Hepatocyte (in vitro differentiated cells): ENCODE measurements at regions not wholly inside any gene's neighbourhood (a gene's known extent, or its start where the extent isn't known, plus 50 kb on each side); places are given as distances from the start of the nearest gene placed in this dataset.

ENCODE experiments used
- DNase-seq: peaks from one replicate; pipeline ENCODE4 v3.0.0-alpha.2; 2016; ENCODE audit warnings: low spot score
- H2AFZ ChIP-seq: fragments of 200-600 bp; sonication (generic); 2 replicates; pipeline ENCODE4 v1.6.0; 2016; ENCODE audit warnings: antibody characterized with exemption, mild to moderate bottlenecking
- H3K27ac ChIP-seq: fragments of 200-600 bp; sonication (generic); 2 replicates; pipeline ENCODE4 v1.5.1; 2016; ENCODE audit warnings: mild to moderate bottlenecking
- H3K27me3 ChIP-seq: fragments of 200-600 bp; sonication (generic); 2 replicates; pipeline ENCODE4 v1.6.1; 2016
- H3K36me3 ChIP-seq: fragments of 200-600 bp; sonication (generic); replicated peaks from 2 replicates; pipeline ENCODE4 v1.5.1; 2016; ENCODE audit warnings: low read depth; ENCODE audit not compliant: insufficient read depth
- H3K4me1 ChIP-seq: fragments of 200-600 bp; sonication (generic); 2 replicates; pipeline ENCODE4 v1.5.1; 2016; ENCODE audit warnings: mild to moderate bottlenecking, moderate library complexity; ENCODE audit not compliant: insufficient read depth
- H3K4me2 ChIP-seq: fragments of 200-600 bp; sonication (generic); 2 replicates; pipeline ENCODE4 v1.6.0; 2016
- H3K4me3 ChIP-seq: fragments of 200-600 bp; sonication (generic); 2 replicates; pipeline ENCODE4 v1.5.1; 2016; ENCODE audit warnings: mild to moderate bottlenecking
- H3K79me2 ChIP-seq: fragments of 200-600 bp; sonication (generic); 2 replicates; pipeline ENCODE4 v1.6.0; 2017; ENCODE audit warnings: mild to moderate bottlenecking
- H3K9me2 ChIP-seq: fragments of 200-600 bp; sonication (generic); replicated peaks from 2 replicates; pipeline ENCODE4 v1.6.0; 2017; ENCODE audit warnings: mild to moderate bottlenecking; ENCODE audit not compliant: insufficient read depth
- H3K9me3 ChIP-seq: fragments of 200-600 bp; sonication (generic); 2 replicates; pipeline ENCODE4 v1.5.1; 2016; ENCODE audit warnings: low read depth, mild to moderate bottlenecking
- H4K20me1 ChIP-seq: fragments of 200-600 bp; sonication (generic); 2 replicates; pipeline ENCODE4 v1.6.0; 2016; ENCODE audit warnings: mild to moderate bottlenecking; ENCODE audit not compliant: insufficient read depth, poor library complexity, severe bottlenecking
- EZH2 ChIP-seq: fragments of 200-600 bp; sonication (generic); IDR thresholded peaks from 2 replicates; pipeline ENCODE4 v1.6.1; 2016; ENCODE audit warnings: antibody characterized with exemption, mild to moderate bottlenecking, borderline replicate concordance
- EZH2phosphoT487 ChIP-seq: fragments of 200-600 bp; sonication (generic); IDR thresholded peaks from one replicate; pipeline ENCODE4 v1.6.1; 2018; ENCODE audit warnings: antibody characterized with exemption, mild to moderate bottlenecking, low read depth, moderate library complexity; ENCODE audit not compliant: unreplicated experiment, severe bottlenecking
- WGBS: methylation state at CpG from one replicate; pipeline ENCODE4 v1.1.6; 2016; ENCODE audit warnings: low lambda C conversion rate; ENCODE audit errors: missing lambda C conversion rate; 5-methylcytosine and 5-hydroxymethylcytosine counted together
- TF ChIP-seq, protein P1 (sequence below): fragments of 200-600 bp; sonication (generic); IDR thresholded peaks from 2 replicates; pipeline ENCODE4 v1.5.1; 2016; ENCODE audit warnings: antibody characterized with exemption, mild to moderate bottlenecking; ENCODE audit not compliant: poor library complexity

DNA sequence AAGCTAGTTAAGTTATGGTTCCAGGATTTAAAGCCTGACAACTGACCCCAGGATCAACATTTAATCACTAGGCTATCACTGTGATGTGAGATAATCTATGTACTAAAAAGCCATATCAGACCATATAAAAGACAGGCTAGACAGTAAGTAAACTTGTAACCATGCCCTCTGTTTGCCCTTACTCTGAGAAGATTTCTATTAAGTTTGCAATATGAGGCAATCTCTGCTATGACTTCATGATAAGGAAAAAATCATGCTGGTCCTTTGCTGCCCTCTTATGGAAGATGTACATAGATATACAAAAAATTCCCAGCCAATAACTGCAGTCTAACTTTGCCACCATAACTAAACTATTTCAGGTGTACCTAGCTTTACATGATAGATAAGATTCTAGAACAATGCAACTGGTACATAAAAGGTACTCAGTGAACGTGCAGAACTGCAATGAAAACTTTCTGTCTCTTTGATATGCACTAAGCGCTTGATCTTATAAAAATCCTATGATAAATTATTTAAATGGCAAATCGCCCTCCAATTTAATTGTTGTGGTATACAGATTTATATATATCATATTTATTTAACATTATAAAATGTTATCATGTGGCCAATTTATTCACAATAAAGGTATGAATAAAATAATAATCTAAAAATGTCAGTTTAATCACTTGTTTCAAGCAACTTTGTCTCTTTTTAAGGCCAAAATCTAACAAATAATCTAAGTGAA is 70.5 kb downstream of the FAM217A start:
- no peaks in the 10 kb centered on the region for H4K20me1 ChIP-seq
- WGBS = 71% methylated on average over 3 of the region's 3 CpGs
- peak overlapping the region; percentile 73 for H3K27ac ChIP-seq

DNA sequence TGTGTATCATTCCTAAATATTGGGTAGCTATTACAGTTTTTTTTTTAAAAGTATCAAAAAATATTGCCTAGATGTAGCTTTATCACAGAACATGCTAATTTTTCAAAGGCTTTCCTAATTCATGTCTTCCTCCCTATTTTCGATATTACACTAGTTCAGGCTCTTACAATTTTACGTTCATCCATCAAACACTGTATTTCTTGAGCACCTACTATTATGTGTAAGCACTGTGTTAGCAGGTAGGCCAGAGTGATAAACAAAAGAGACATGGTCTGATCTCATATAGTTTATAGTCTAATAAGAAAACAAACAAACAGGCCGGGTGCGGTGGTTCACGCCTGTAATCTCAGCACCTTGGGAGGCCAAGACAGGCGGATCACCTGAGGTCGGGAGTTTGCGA is 69.5 kb downstream of the FAM217A start:
- Histone ChIP-seq H3K4me2 (no peak overlapping the region), H3K4me1 (peaks cover 4% of the 10 kb centered on the region), H3K79me2 (peaks cover 84% of the 10 kb centered on the region), H3K4me3 (no peak overlapping the region), H3K27ac (no peak overlapping the region), H3K36me3 (no peaks in the 10 kb centered on the region), H3K9me2 (no peaks in the 10 kb centered on the region), H4K20me1 (no peaks in the 10 kb centered on the region), H2AFZ (no peak overlapping the region), H3K27me3 (no peaks in the 10 kb centered on the region), H3K9me3 (no peaks in the 10 kb centered on the region)
- TF ChIP-seq EZH2 (no peak), EZH2phosphoT487 (no peak)
- TF ChIP-seq, protein P1, sequence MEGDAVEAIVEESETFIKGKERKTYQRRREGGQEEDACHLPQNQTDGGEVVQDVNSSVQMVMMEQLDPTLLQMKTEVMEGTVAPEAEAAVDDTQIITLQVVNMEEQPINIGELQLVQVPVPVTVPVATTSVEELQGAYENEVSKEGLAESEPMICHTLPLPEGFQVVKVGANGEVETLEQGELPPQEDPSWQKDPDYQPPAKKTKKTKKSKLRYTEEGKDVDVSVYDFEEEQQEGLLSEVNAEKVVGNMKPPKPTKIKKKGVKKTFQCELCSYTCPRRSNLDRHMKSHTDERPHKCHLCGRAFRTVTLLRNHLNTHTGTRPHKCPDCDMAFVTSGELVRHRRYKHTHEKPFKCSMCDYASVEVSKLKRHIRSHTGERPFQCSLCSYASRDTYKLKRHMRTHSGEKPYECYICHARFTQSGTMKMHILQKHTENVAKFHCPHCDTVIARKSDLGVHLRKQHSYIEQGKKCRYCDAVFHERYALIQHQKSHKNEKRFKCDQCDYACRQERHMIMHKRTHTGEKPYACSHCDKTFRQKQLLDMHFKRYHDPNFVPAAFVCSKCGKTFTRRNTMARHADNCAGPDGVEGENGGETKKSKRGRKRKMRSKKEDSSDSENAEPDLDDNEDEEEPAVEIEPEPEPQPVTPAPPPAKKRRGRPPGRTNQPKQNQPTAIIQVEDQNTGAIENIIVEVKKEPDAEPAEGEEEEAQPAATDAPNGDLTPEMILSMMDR = no peak
- 83% methylated on average over 8 of the region's 8 CpGs for WGBS
- no peak for DNase-seq

More for the DNA sequence above, 70.5 kb downstream of the FAM217A start:
- TF ChIP-seq EZH2 (no peak), EZH2phosphoT487 (no peak)
- TF ChIP-seq, protein P1 = peak; percentile 64
- H3K4me2 ChIP-seq = peak overlapping the region; percentile 12
- H3K27me3 ChIP-seq = no peaks in the 10 kb centered on the region
- peaks cover 4% of the 10 kb centered on the region for H3K4me1 ChIP-seq
- H3K79me2 ChIP-seq = peaks cover 77% of the 10 kb centered on the region
- H3K9me2 ChIP-seq = no peaks in the 10 kb centered on the region
- no peak overlapping the region for H2AFZ ChIP-seq
- H3K9me3 ChIP-seq = no peaks in the 10 kb centered on the region
- no peak overlapping the region for H3K4me3 ChIP-seq
- H3K36me3 ChIP-seq = no peaks in the 10 kb centered on the region
- peak; percentile 88 for DNase-seq

DNA sequence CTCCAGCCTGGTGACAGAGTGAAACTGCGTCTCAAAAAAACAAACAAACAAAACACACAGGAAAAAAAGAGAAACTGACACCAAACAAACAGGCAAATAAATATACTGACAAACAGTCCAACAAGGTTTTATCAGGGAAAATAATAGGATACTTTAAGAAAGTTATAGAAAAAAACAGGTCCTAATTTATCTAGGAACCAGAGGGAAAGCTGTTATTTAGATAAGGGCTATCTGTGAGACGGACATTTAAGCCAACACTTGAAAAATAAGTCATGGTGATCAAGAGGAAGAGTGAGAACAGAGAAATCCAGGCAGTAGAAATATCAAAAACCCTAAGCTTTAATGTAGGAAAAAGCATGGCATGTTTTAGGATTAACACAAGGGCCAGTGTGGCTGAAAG is 68.9 kb downstream of the FAM217A start:
- H3K79me2 ChIP-seq = peaks cover 84% of the 10 kb centered on the region
- H3K4me1 ChIP-seq = peaks cover 4% of the 10 kb centered on the region
- no peak for DNase-seq
- peak overlapping the region; percentile 4 for H3K27ac ChIP-seq
- no peaks in the 10 kb centered on the region for H3K27me3 ChIP-seq
- no peak for TF ChIP-seq EZH2phosphoT487
- WGBS = 61% methylated on average over 2 of the region's 2 CpGs
- H3K4me2 ChIP-seq = no peak overlapping the region
- H3K36me3 ChIP-seq = no peaks in the 10 kb centered on the region
- no peaks in the 10 kb centered on the region for H4K20me1 ChIP-seq
- no peaks in the 10 kb centered on the region for H3K9me3 ChIP-seq
- H2AFZ ChIP-seq = no peak overlapping the region
- no peak overlapping the region for H3K4me3 ChIP-seq
- H3K9me2 ChIP-seq = no peaks in the 10 kb centered on the region

DNA sequence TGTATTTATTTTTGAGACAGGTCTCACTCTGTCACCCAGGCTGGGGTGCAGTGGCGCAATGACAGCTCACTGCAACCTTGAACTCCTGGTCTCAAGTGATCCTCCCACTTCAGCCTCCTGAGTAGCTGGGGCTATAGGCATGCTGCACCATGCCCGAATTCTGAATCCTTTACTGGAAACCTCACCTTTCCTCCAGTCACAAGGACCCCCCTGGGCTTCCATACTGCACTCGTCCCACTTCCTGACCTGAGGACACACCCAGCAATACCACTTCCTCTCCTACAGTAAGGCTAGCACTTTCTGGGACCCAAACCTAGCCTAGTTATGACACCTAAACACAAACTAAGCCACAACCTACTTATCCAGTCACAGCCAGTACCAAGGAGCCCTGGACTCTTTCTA is 68.2 kb downstream of the FAM217A start:
- TF ChIP-seq EZH2 (no peak), EZH2phosphoT487 (no peak)
- TF ChIP-seq, protein P1 = no peak
- no peak overlapping the region for H2AFZ ChIP-seq
- no peaks in the 10 kb centered on the region for H3K27me3 ChIP-seq
- no peak overlapping the region for H3K4me3 ChIP-seq
- 91% methylated on average over 3 of the region's 3 CpGs for WGBS
- H3K4me2 ChIP-seq = no peak overlapping the region
- H3K79me2 ChIP-seq = peaks cover 85% of the 10 kb centered on the region
- H4K20me1 ChIP-seq = no peaks in the 10 kb centered on the region
- H3K9me3 ChIP-seq = no peaks in the 10 kb centered on the region
- no peaks in the 10 kb centered on the region for H3K36me3 ChIP-seq
- H3K27ac ChIP-seq = no peak overlapping the region
- peaks cover 6% of the 10 kb centered on the region for H3K4me1 ChIP-seq
- no peaks in the 10 kb centered on the region for H3K9me2 ChIP-seq
- DNase-seq = no peak
